DMS 273 treated with DMSO at 0.1 percent for 48 hours (cell line): ENCODE measurements at regions not wholly inside any gene's neighbourhood (a gene's known extent, or its start where the extent isn't known, plus 50 kb on each side); places are given as distances from the start of the nearest gene placed in this dataset.
"Not testable (repeated sequence)": the region's sequence is repeated elsewhere in the genome, so short reads cannot be mapped to it uniquely, and the experiment has no call there.

ENCODE experiments used
- DNase-seq: peaks from one replicate; lab custom pipeline; 2025; lab: John Stamatoyannopoulos, UW

DNA sequence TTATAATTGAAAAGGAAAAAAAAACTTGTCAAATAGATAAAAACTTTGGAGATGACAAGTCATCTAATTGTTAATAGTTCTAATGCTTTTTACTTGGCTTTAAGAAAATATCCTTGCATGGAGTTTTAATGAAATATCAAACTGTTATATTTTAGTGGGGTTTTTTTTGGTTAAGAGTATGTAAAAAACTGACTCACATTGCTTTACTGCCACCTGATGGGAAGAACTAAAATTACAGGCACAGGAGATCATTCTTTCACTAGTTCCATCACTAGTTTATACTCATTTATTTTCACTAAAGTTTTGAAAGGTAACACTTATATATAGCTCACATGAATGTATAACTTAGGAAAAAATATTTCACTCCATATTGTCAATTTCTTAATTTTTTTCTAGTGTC, 309.1 kb downstream of the LMBRD1 start:
- no peak for DNase-seq

DNA sequence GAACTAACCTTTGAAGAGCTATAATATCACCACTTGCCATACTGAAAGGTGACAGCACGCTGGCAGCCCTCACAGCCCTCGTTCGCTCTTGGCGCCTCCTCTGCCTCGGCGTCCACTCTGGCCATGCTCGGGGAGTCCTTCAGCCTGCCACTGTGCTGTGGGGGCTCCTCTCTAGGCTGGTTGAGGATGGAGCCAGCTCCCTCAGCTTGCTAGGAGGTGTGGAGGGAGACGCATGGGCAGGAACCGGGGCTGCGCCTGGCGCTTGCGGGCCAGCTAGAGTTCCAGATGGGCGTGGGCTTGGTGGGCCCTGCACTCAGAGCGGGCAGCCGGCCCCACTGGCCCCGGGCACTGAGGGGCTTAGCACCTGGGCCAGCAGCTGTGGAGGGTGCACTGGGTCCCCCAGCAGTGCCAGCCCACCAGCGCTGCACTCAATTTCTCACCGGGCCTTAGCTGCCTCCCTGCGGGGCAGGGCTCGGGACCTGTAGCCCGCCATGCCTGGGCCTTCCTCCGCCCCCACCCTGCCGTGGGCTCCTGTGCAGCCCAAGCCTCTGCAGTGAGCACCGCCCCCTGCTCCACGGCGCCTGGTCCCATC, 329.7 kb downstream of the LMBRD1 start:
- no peak for DNase-seq

DNA sequence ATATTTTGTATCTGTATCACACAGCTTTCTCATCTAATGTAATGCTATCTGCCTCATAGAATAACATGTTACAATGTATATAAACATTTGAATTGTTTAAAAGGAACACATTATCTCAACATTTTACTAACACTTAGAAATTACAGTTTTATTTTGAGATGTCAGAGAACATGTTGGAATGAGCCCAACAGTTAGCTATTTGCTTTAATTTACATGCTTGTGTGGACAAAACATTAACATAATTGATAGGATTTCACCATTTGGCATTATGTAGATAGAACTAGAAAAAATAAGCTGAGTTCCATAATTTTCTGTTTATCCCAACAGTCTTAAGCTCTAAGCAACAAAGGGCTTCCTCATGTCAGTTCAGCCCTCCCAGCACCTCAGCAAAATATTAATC, 330.9 kb downstream of the LMBRD1 start:
- no peak for DNase-seq

DNA sequence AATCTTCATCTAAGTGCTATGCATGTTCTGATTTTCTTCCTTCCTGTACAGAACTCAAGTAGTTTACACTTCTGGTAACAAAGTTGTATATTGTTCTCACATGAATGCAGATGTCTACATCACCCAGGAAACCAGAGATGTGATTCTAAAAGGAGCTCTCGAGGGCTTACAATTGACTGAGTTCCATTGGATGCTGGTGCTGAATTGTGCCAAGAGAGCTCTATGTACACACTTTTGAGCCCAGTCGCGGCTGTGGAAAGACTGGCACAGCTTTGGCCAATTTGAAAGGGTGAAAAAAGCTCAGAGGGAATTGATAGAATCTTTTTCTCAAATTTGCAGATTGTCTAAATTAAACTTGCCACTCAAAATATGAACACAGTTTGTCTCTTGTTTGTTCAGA, 340.7 kb downstream of the LMBRD1 start:
- DNase-seq = no peak

DNA sequence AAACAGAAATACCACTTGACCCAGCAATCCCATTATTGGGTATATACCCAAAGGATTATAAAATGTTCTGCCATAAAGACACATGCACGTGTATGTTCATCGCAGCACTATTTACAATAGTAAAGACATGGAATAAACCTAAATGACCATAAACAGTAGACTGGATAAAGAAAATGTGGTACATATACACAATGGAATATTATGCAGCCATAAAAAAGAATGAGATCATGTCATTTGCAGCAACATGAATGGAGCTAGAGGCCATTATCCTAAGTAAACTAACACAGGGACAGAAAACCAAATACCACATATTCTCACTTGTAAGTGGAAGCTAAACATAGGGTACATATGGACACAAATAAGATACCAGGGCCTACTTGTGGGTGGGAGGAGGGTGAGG, 342.2 kb downstream of the LMBRD1 start:
- DNase-seq = not testable (repeated sequence)

DNA sequence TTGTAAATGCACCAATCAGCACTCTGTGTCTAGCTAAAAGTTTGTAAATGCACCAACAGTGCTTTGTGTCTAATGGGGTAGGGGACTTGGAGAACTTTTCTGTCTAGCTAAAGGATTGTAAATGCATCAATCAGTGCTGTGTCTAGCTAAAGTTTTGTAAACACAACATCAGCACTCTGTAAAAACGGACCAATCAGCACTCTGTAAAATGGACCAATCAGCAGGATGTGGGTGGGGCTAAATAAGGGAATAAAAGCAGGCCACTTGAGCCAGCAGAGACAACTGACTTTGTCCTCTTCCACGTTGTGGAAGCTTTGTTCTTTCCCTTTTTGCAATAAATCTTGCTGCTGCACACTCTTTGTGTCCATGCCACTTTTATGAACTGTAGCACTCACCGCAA, 346.3 kb downstream of the LMBRD1 start:
- DNase-seq = not testable (repeated sequence)

DNA sequence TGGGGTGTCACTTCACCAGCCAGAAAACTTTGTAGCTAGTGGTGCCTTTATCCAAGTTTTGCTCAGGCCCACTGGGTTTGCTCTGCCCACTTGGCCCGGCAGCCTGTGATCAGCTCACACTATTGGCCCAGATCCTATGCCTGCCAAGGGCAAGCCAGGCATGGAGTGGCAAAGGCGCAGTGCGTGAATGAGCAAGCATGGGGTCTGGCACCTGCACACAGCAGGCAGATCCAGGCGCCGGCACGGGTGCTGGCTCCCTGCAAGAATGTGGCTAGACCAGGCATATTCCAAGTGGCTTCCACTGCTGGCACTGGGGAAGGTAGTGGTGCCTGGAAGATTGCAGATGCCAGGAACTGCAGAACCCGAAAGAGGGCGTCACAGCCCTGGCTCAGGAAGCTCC, 346.9 kb downstream of the LMBRD1 start:
- DNase-seq = no peak
